Skin of body (tissue), 1 donor: ENCODE measurements at regions not wholly inside any gene's neighbourhood (a gene's known extent, or its start where the extent isn't known, plus 50 kb on each side); places are given as distances from the start of the nearest gene placed in this dataset.

Experiments
- DNase-seq: peaks from one replicate; lab custom pipeline; 2025; lab: John Stamatoyannopoulos, UW

DNA sequence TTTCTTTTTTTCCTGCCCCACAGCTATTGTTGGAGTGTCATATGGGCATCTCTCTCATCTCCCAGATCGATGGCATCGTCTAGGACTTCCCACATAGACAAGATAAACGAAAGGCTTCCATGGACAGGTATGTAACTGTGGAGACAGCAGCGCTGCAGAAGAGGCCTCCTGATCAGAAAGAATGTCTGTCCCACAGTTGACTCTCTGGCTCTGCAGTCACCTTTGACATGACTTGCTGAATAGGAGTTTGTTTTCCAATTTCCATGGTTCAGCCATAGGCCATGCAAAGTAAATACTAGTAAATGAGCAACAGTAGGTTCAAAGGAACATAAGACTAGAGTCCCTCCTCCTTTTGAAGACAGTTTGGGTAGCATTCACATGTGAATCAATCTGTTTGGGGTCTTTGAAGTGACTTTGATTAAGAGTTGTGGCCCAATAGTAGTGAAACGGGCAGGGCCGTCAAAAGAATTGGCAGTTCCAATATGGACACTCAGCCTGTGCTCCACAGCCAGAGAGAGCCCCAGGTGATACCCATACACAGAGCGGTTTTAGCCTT is 134.7 kb upstream of the IFNGR1 start:
- DNase-seq, result no peak

DNA sequence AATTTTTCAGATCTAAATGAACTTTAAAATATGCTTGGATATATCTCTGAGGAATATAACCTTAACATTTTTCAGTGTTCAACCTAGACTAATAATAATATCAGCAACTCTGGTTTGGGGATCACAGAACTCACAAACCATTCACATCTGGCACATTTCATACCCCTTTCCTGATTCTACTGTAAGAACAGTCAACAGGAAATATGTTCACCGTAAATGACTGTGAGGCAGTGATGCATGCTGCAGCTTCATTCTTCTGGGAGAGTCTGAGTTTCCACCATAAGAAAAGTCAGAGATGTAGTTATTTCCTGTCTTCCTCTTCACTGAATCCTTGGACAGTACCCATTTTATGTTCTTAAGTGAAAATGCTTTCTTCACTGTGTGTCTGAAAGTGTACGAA is 134.2 kb upstream of the IFNGR1 start:
- no peak for DNase-seq

DNA sequence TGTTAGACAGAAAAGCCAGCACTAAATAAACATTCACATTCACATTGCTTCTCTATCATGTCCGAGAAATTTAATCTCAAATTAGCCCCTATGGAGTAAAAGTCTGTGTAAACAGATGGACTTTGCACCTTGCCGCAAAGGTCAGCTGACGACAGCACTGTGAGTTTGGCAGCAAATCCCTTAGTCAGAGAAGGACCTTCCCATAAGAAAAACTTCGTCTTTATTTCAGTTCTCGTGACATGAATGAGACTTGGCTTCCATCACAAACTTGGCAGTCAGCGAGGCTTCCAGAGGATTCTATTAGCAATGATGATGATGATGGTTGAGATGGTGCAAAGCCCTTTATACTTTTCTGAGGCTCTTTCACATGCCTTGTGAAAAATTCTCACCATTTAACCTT is 133.7 kb upstream of the IFNGR1 start:
- DNase-seq, result no peak

DNA sequence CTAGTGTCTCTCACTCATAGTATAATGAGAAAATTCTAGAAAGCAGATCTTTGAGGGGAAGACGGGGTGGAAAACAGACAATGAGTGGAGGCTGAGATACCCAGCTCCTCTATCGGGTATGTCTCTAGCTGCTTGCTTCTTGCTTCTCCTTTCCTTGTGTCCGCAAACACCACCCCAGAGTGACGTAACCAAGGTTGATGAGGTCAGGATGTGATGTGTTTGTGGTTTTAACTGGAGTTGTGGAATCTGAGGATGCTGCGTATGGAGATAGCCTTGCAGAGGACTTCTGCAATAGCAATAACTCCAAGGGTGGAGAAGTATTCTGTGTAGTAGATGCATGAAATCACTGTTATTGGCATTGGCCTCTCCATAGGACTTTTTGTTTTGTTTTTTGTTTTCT is 132.7 kb upstream of the IFNGR1 start:
- DNase-seq, result no peak

DNA sequence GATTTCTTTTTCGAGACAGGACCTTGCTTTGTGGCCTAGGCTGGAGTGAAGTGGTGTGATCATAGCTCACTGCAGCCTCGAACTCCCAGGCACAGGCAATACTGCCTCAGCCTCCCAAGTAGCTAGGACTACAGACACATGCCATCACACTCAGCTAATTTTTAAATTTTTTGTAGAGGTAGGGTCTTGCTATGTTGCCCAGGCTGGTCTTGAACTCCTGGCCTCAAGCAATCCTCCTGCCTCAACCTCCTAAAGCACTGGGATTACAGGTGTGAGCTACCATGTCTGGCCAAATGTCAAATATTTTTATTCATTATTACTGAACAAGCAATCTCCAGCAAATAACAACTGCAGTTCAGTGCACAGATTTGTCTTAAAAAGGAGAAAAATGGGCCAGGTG is 131.7 kb upstream of the IFNGR1 start:
- no peak for DNase-seq

DNA sequence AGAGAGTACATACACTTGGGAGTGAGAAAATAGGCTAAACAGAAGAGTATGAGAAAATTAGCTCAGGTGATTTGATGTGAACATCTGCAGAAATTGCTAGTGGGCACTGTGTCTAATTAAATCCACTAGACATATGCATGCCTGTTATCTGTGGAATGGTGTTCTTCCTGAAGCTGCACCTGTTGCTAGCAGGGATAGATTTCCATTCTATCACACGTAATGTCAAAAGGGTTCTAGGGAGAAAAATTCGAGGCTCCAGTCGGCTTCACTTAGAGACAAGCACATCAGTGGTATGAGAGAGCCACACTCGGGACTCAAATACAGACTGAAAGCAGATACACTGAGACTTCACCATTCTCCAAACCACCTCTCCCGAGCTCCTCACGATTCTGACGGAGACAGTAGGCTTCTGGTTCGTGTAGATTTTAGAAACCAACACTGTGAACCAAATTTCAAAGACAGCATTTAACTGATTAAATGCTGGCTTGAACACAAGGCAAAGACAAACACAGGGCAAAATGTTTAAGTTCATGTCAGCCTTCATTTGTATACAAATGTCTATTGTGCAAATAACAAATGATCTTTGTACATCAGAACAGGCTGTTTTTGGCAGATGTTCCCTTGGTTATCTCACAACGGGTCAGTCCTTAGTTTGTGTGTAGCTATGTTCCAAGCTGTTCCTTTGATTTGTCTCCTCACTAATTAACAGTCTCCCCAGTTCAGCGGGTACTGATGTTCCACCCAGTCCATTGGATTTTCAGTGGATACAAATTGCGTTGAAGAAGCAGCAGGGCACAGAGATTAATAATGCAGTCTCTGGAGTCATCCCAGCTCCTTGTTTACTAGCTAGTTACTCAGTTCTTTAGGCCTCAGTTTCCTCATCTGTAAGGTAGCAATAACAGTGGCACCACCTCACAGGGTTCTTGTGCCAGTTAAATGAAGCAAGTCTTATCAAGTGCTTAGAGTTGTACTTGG is 131.0 kb upstream of the IFNGR1 start:
- no peak for DNase-seq

DNA sequence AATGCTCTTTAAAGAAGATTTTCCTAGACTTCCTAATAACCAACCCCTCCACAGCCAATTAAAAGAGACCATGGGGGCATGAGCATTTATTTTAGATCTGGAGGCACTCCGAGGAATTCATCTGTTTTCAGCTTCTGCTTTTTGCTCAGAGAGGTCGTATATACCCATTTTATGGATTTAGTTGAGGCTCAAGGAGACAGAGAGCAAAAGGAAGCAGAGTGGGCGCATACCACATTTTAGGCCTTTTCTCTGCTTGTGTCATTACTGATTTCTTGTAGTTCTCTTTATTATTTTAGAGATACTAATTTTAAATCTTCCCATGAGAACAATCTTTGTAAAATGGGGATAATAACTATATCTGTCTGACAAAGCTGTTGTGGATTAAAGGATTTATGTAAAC is 129.6 kb upstream of the IFNGR1 start:
- no peak for DNase-seq

DNA sequence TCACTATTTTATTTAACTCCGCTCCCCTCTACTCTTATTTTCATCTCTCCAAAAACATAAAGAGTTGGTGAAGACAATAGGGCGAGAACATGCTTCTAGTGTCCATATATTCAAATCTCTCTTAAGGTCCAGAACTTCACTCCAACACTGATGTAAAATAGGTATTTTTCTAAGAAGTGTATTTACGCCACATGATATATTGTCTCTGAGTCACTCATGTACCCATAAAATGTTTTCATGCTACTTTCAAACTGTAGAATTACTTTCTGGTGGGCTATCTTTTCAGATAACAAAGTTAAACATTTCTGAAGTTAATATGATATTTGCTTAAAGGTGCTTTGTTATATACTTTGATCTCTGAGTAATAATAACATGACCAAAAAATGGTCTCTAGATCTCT is 124.1 kb upstream of the IFNGR1 start:
- DNase-seq, result no peak

DNA sequence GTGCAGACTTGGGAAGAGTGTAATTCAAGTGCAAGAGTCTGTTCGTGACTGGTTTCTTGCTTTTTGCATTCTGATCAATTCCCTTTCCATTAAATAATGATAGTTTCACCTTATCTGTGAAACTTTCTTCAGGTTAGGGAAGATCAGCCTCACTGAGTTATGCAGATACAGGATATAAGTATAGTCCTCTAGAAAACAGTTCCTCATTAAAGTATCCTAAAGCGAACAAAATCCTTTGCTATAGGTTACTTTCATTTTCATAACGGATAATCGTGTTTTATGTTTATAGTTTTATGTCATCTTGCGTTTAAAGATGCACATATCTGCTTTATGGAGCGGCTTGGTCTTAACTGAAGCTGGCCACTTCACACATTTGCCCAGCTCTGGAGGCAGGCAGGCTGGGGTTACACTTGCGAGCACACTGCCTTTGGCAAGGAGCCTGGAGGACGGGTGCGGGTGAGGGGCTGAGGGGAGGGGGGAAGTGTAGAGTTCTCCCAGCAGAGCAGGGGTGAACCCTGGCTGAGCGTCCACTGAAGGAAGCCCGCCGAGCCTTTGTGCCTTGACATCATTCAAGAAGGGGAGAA is 123.5 kb upstream of the IFNGR1 start:
- DNase-seq, result no peak

DNA sequence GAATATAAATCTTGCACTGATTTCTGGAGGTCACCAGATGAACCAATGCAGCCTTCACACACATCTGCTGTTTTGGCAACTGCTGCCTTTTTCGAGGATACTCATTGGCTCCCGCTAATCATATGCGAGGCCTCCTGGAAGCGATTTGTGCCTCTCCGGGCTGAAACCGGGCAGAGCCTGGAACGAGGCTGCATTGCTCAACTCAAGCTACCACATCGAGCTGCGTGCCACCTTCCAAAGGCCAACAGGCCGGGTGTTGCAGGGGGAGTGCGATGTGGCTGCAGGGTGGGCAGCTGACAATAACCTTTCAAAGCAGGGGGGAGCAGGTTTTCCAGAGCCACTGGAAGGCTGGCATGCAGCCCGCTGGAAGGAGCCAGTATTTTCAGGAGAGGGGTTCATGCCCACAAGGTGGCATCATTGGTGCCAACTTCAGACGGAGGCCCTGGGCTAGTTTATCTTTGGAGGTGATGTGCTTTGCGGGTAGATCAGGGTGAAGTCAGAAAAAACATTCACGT is 122.6 kb upstream of the IFNGR1 start:
- DNase-seq, result peak; percentile 51

DNA sequence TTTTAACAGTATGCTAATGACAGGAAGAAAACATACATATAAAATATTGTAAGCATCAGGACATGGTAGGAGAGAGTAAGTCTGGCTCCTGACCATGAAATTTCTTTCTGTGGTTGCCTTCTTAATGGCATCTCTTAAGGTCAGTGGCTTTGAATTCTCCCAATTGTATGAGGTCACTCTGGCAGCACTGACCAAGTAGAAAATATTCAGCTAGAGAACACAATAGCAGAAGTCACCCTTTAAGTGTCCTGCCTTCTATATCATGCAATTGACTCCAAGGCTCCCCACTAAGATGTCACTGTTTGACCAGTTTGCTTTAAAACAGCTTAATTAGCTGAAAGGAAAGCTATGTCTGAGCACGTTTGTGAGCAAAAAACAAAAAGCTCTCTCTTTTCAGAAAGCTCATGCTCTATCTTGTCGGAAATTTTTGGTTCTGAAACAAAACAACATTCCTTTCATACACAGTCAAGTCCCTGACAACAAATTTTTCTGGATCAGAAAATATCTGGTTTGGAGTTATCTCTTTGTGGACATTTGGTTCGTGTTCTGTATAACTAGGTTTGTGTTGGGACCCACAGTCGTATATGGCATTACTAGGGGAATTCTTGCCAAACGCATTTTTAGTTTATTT is 120.9 kb upstream of the IFNGR1 start:
- peak; percentile 20 for DNase-seq

DNA sequence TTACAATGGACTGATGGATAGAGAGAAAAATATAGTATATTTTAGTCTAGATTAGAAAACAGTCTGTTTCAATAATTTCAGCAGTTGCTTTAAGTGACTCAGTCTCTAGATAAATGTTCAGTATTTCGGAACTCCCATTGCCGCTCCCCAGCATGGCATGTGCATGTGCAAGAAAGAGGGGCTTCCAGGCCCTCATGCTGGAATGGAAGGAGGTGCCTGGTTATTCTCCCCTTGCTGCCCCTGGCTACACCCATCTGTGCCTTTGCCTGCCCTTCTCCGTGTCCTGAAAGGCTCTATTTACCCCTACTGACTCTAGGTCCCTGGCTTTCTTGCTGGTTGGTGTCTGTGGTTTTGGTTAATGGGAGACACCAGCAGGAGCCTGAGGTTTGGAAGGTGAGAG is 115.7 kb upstream of the IFNGR1 start:
- DNase-seq, result no peak

DNA sequence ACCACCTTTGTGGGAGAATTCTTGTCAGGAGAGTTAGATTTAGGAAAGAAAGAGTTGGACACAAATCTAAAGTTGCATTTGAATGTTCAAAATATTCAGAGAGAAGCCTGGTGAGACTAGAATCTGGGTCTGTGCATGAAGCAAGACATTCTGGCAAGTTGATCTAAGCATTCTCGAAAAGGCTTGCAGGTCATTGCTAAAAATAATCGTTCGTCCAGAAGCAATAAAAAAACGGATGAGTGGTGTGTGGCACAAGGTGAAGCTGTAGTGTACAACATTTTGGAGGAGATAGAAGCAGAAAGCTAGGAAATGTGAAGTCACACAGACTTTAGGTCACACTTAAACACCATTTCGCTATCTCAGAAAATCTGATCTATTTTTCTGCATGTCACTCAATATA is 114.9 kb upstream of the IFNGR1 start:
- no peak for DNase-seq

DNA sequence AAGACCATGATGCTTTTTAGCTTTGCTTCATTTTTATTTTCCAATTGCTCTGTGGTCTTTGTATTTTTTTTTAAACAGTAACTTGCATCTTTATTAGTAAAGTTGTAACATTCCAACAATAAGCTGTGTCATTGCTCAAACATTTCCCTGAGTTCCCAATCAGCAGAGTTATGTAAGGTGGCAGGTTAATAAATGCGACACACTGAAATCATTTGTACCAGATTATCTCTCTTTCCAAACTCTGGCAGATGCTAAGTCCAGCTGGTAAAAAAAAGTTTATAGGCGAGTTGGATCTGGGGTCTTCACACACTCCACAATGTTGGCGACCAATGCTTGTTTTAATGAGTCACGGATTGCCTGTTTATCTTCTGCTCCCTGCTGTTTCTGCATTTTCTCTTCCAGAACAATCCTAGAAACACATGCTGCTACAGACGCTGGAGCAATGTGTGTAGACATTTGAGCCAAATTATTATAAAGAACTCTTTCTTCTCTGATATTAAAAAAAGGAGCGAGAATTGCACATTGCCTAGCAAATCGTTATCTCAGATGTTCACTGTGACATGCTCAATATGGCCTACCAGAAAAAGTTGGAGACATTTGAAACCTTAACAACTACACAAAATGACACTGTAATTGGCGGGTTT is 113.6 kb upstream of the IFNGR1 start:
- DNase-seq, result peak; percentile 88

DNA sequence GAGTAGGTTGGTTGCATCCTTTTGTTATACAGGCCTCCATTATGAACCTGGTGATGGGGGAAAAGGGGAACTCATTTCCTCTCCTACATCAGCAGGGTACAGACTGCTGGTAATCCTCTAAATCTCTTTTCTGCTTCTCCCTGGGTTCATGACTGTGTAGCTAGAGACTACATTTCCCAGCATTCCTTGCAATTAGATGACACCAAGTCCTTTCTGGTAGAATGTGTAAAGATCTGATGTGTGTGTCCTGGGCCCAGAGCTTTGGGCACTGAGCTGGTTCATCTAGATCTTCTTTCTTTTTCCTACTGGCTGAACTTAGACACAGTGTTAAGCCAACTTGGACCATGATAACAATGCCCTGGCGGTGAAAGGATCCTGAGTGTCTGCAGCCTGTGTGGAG is 104.7 kb upstream of the IFNGR1 start:
- DNase-seq, result no peak

DNA sequence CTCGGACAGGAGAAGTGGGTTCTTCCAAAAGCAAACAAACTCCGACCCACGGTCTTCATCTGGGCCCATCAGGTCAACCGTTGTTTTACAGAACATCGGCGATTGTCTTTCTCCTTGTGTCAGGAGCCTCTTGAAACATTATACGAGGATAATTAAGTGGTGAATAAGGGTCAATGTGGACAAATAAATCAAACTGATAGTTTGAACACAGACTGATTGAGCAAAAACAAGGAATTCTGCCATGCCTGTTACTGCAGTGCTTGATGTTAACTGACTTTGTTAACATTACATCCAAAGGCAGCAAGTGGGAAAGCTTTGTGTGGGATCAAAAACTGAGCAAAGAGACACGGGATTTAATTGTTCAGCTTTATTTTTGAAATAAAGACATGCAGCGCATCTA is 101.1 kb upstream of the IFNGR1 start:
- no peak for DNase-seq

DNA sequence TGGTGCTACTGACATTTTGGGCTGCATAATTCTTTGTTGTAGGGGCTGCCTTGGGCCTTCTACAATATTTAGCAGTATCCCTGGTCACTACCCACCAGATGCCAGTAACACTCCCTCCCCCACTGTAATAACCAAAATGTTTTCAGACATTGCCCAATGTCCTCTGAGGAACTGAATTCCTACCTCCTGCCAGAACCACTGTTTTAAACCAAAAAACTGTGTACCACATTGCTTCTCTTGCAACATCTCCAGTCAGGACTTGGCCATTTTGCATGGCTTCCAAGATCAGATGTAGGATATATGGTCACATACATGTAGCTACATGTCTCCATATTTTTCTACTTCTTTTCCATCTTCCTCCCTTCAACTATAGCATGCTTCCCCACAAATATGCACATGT is 97.4 kb upstream of the IFNGR1 start:
- no peak for DNase-seq

DNA sequence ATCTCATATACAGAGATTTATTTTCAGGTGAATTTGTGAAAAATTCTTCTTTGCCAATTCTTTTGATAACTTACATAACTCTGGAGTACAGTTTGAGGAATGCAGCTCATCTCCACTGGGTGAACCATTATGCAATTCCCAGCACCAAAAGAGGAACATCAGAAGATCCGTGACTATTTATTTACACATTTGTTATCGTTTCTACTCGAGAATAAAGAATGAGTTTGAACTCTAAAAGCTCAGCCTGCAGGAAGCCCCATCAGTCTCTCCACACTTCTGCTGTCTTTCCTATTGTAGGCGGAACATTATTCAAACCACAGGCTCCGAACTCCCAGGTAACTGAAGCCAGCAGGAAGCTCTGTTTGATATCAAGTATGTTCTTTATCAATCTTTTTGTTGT is 95.9 kb upstream of the IFNGR1 start:
- DNase-seq, result no peak

DNA sequence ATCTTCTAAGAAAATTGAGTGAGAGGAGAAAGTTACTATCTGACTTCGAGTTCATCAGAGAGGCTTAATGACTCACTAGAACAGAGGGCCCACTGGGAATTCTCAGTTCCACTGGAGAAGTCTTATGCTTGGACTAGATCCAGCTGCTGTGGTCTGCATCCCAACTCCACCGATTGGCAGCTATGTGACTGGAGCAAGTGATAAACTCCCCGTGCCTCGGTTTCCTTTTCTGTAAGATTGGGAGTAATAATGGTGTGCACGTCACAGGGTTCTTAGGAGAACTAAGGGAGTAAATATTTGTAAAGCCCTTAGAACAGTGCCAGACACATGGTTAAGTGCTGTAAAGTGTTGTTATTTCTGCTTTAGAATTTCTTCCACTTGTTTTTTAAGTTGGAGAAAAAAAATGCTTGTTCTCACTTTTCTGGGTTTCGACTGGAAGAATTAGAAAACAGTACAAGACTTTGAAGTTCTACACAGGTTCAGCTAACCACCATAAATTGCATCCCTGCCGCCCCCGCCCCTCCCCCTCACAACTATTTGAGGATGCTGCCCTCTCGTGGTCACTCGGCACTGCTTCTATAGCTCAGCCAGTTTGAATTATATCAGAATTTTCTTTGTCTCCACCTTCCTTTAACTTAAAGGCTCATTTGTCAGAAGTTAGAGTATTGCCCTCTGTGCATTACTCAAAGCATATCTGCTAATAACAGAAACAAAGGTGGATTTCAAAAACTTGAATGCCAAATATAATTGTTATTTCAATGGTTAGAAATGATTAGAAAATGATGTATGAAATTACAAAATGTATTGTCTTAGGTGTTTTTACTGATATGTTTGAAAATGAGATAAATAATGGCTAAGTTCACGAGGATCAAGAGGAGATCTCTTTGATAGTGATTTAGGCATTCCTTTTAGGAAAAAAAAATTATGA is 95.0 kb upstream of the IFNGR1 start:
- DNase-seq, result peak; percentile 27

DNA sequence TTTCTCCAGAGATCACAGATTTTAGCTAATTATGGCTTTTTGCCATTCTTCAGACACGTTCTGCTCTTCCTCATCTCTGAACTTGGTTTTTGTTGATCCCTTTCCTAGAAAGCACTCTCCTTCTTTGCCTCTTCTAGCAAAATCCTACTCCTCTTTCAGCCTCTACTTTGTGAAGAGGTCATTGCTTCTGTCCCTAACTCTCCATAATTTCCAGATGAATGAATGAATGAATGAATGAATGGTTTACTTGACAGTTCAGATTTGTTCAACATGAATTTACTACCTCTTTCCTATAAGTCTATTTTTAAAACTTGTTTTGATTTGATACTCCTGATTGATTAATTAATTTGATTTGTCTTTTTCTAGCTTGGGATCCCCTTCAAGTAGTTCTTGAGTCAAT is 94.0 kb upstream of the IFNGR1 start:
- DNase-seq, result no peak

DNA sequence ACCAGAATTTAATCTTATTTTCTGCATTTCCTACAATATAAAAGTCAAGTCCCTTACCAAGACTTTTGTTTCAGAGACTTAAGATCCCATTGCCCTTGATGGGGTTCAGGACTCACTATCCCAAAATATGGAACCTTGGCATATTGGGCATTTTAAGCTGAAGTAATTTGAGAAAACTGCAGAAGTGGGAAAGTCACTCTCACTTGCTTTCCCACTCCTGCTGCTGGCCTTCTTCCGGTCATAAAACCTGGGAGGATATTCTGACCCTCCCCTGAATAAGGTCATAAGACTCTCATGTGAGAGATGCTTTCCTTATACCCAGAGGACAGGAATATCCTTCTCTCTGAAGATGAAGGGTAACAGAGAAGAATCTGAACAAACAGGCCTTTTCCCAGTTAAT is 92.8 kb upstream of the IFNGR1 start:
- DNase-seq, result no peak
